ENCODE measurements at regions not wholly inside any gene's neighbourhood (a gene's known extent, or its start where the extent isn't known, plus 50 kb on each side); places are given as distances from the start of the nearest gene placed in this dataset.

GRCh38 chr13:40480012-40480914, 186.2 kb downstream of the FOXO1 start:
- DNase-seq (ENCODE audit: low spot score) = no peak

- DNase-seq (ENCODE audit: low spot score) = no peak
These were observed 185.4 kb downstream of the FOXO1 start for GRCh38 chr13:40480915-40481516.

GRCh38 chr13:40483601-40484000, 182.8 kb downstream of the FOXO1 start:
- DNase-seq (ENCODE audit: low spot score) = no peak

GRCh38 chr13:40484101-40484800, 182.2 kb downstream of the FOXO1 start:
- DNase-seq (ENCODE audit: low spot score) = no peak

GRCh38 chr13:40484974-40485373, 181.5 kb downstream of the FOXO1 start:
- DNase-seq (ENCODE audit: low spot score) = no peak

GRCh38 chr13:40485611-40486517, 180.6 kb downstream of the FOXO1 start:
- DNase-seq (ENCODE audit: low spot score) = no peak

GRCh38 chr13:40486518-40487163, 179.8 kb downstream of the FOXO1 start:
- DNase-seq (ENCODE audit: low spot score) = no peak

GRCh38 chr13:40488869-40489391, 177.5 kb downstream of the FOXO1 start:
- DNase-seq (ENCODE audit: low spot score) = no peak

GRCh38 chr13:40490086-40490758, 176.2 kb downstream of the FOXO1 start:
- DNase-seq (ENCODE audit: low spot score) = no peak

GRCh38 chr13:40492511-40492910, 173.9 kb downstream of the FOXO1 start:
- no peak for DNase-seq (ENCODE audit: low spot score)

GRCh38 chr13:40494513-40494912, 171.9 kb downstream of the FOXO1 start:
- no peak for DNase-seq (ENCODE audit: low spot score)

- no peak for DNase-seq (ENCODE audit: low spot score)
These were observed 171.4 kb downstream of the FOXO1 start for GRCh38 chr13:40494946-40495620.

GRCh38 chr13:40495621-40496001, 170.8 kb downstream of the FOXO1 start:
- no peak for DNase-seq (ENCODE audit: low spot score)

GRCh38 chr13:40496035-40496810, 170.2 kb downstream of the FOXO1 start:
- DNase-seq (ENCODE audit: low spot score) = no peak

GRCh38 chr13:40498461-40498860, 168.0 kb downstream of the FOXO1 start:
- DNase-seq (ENCODE audit: low spot score) = no peak

- DNase-seq (ENCODE audit: low spot score) = no peak
These were observed 164.2 kb downstream of the FOXO1 start for GRCh38 chr13:40502236-40502635.

GRCh38 chr13:40503011-40503410, 163.4 kb downstream of the FOXO1 start:
- DNase-seq (ENCODE audit: low spot score) = no peak

GRCh38 chr13:40503966-40504591, 162.4 kb downstream of the FOXO1 start:
- DNase-seq (ENCODE audit: low spot score) = peak; percentile 50

- DNase-seq (ENCODE audit: low spot score) = no peak
These were observed 161.8 kb downstream of the FOXO1 start for GRCh38 chr13:40504641-40505040.

Measured in GM03348 (cell line).